ENCODE measurements at regions not wholly inside any gene's neighbourhood (a gene's known extent, or its start where the extent isn't known, plus 50 kb on each side); places are given as distances from the start of the nearest gene placed in this dataset.

GRCh38 chr12:34292736-34293625 lies 270.7 kb downstream of the ALG10 start:
- Histone ChIP-seq H3K27me3 (ENCODE audit: low read depth, low read length) (no peaks in the 10 kb centered on the region), H3K27ac (ENCODE audit: low read length) (no peak overlapping the region), H3K36me3 (ENCODE audit: control insufficient read depth in 1 of 2, insufficient read depth in 2 of 2, low read length in 2 of 2) (no peaks in the 10 kb centered on the region), H3K4me1 (ENCODE audit: control insufficient read depth in 1 of 2, insufficient read depth in 2 of 2, low read length in 2 of 2) (no peaks in the 10 kb centered on the region), H3K4me3 (ENCODE audit: low read depth in 1 of 2, low read length in 2 of 2) (no peak overlapping the region), H3K9me3 (ENCODE audit: control insufficient read depth in 1 of 2, low read length in 2 of 2) (peaks cover 0 to 10% of the 10 kb centered on the region in 2 donors)

- no peaks in the 10 kb centered on the region for H3K36me3 ChIP-seq (ENCODE audit: control insufficient read depth in 1 of 2, insufficient read depth in 2 of 2, low read length in 2 of 2)
- H3K27ac ChIP-seq (ENCODE audit: low read length) = no peak overlapping the region
- no peaks in the 10 kb centered on the region for H3K4me1 ChIP-seq (ENCODE audit: control insufficient read depth in 1 of 2, insufficient read depth in 2 of 2, low read length in 2 of 2)
- H3K9me3 ChIP-seq (ENCODE audit: control insufficient read depth in 1 of 2, low read length in 2 of 2) = peaks cover 0 to 18% of the 10 kb centered on the region in 2 donors
- no peak overlapping the region for H3K4me3 ChIP-seq (ENCODE audit: low read depth in 1 of 2, low read length in 2 of 2)
- H3K27me3 ChIP-seq (ENCODE audit: low read depth, low read length) = no peaks in the 10 kb centered on the region
Measured at GRCh38 chr12:34294137-34294536, 271.8 kb downstream of the ALG10 start.

GRCh38 chr12:34294671-34295365 lies 272.5 kb downstream of the ALG10 start:
- Histone ChIP-seq H3K27me3 (ENCODE audit: low read depth, low read length) (no peaks in the 10 kb centered on the region), H3K9me3 (ENCODE audit: control insufficient read depth in 1 of 2, low read length in 2 of 2) (peaks cover 0 to 22% of the 10 kb centered on the region in 2 donors)

GRCh38 chr12:34295366-34296142 lies 273.3 kb downstream of the ALG10 start:
- Histone ChIP-seq H3K27ac (ENCODE audit: low read length) (no peak overlapping the region), H3K36me3 (ENCODE audit: control insufficient read depth in 1 of 2, insufficient read depth in 2 of 2, low read length in 2 of 2) (no peaks in the 10 kb centered on the region), H3K4me1 (ENCODE audit: control insufficient read depth in 1 of 2, insufficient read depth in 2 of 2, low read length in 2 of 2) (no peaks in the 10 kb centered on the region), H3K9me3 (ENCODE audit: control insufficient read depth in 1 of 2, low read length in 2 of 2) (peaks cover 0 to 19% of the 10 kb centered on the region in 2 donors), H3K27me3 (ENCODE audit: low read depth, low read length) (no peaks in the 10 kb centered on the region), H3K4me3 (ENCODE audit: low read depth in 1 of 2, low read length in 2 of 2) (no peak overlapping the region)

More at GRCh38 chr12:34294671-34295365, 272.5 kb downstream of the ALG10 start:
- Histone ChIP-seq H3K36me3 (ENCODE audit: control insufficient read depth in 1 of 2, insufficient read depth in 2 of 2, low read length in 2 of 2) (no peaks in the 10 kb centered on the region), H3K27ac (ENCODE audit: low read length) (no peak overlapping the region), H3K4me3 (ENCODE audit: low read depth in 1 of 2, low read length in 2 of 2) (no peak overlapping the region), H3K4me1 (ENCODE audit: control insufficient read depth in 1 of 2, insufficient read depth in 2 of 2, low read length in 2 of 2) (no peaks in the 10 kb centered on the region)

GRCh38 chr12:34296143-34297041 lies 274.1 kb downstream of the ALG10 start:
- Histone ChIP-seq H3K36me3 (ENCODE audit: control insufficient read depth in 1 of 2, insufficient read depth in 2 of 2, low read length in 2 of 2) (no peaks in the 10 kb centered on the region), H3K4me3 (ENCODE audit: low read depth in 1 of 2, low read length in 2 of 2) (no peak overlapping the region), H3K9me3 (ENCODE audit: control insufficient read depth in 1 of 2, low read length in 2 of 2) (peaks cover 0 to 18% of the 10 kb centered on the region in 2 donors), H3K27ac (ENCODE audit: low read length) (no peak overlapping the region), H3K27me3 (ENCODE audit: low read depth, low read length) (no peaks in the 10 kb centered on the region), H3K4me1 (ENCODE audit: control insufficient read depth in 1 of 2, insufficient read depth in 2 of 2, low read length in 2 of 2) (no peaks in the 10 kb centered on the region)

GRCh38 chr12:34297126-34297789 lies 275.0 kb downstream of the ALG10 start:
- peaks cover 0 to 18% of the 10 kb centered on the region in 2 donors for H3K9me3 ChIP-seq (ENCODE audit: control insufficient read depth in 1 of 2, low read length in 2 of 2)
- H3K4me1 ChIP-seq (ENCODE audit: control insufficient read depth in 1 of 2, insufficient read depth in 2 of 2, low read length in 2 of 2) = no peaks in the 10 kb centered on the region
- H3K27me3 ChIP-seq (ENCODE audit: low read depth, low read length) = no peaks in the 10 kb centered on the region
- H3K36me3 ChIP-seq (ENCODE audit: control insufficient read depth in 1 of 2, insufficient read depth in 2 of 2, low read length in 2 of 2) = no peaks in the 10 kb centered on the region
- no peak overlapping the region for H3K4me3 ChIP-seq (ENCODE audit: low read depth in 1 of 2, low read length in 2 of 2)
- no peak overlapping the region for H3K27ac ChIP-seq (ENCODE audit: low read length)

GRCh38 chr12:34297790-34298164 lies 275.5 kb downstream of the ALG10 start:
- Histone ChIP-seq H3K27ac (ENCODE audit: low read length) (no peak overlapping the region), H3K27me3 (ENCODE audit: low read depth, low read length) (no peaks in the 10 kb centered on the region), H3K4me3 (ENCODE audit: low read depth in 1 of 2, low read length in 2 of 2) (no peak overlapping the region), H3K4me1 (ENCODE audit: control insufficient read depth in 1 of 2, insufficient read depth in 2 of 2, low read length in 2 of 2) (no peaks in the 10 kb centered on the region), H3K36me3 (ENCODE audit: control insufficient read depth in 1 of 2, insufficient read depth in 2 of 2, low read length in 2 of 2) (no peaks in the 10 kb centered on the region), H3K9me3 (ENCODE audit: control insufficient read depth in 1 of 2, low read length in 2 of 2) (peaks cover 0 to 22% of the 10 kb centered on the region in 2 donors)

GRCh38 chr12:34298176-34298970 lies 276.1 kb downstream of the ALG10 start:
- Histone ChIP-seq H3K27me3 (ENCODE audit: low read depth, low read length) (no peaks in the 10 kb centered on the region), H3K9me3 (ENCODE audit: control insufficient read depth in 1 of 2, low read length in 2 of 2) (peaks cover 0 to 21% of the 10 kb centered on the region in 2 donors), H3K4me3 (ENCODE audit: low read depth in 1 of 2, low read length in 2 of 2) (no peak overlapping the region), H3K4me1 (ENCODE audit: control insufficient read depth in 1 of 2, insufficient read depth in 2 of 2, low read length in 2 of 2) (no peaks in the 10 kb centered on the region), H3K27ac (ENCODE audit: low read length) (no peak overlapping the region), H3K36me3 (ENCODE audit: control insufficient read depth in 1 of 2, insufficient read depth in 2 of 2, low read length in 2 of 2) (no peaks in the 10 kb centered on the region)

- Histone ChIP-seq H3K36me3 (ENCODE audit: control insufficient read depth in 1 of 2, insufficient read depth in 2 of 2, low read length in 2 of 2) (no peaks in the 10 kb centered on the region), H3K27me3 (ENCODE audit: low read depth, low read length) (no peaks in the 10 kb centered on the region), H3K4me1 (ENCODE audit: control insufficient read depth in 1 of 2, insufficient read depth in 2 of 2, low read length in 2 of 2) (no peaks in the 10 kb centered on the region), H3K4me3 (ENCODE audit: low read depth in 1 of 2, low read length in 2 of 2) (no peak overlapping the region), H3K9me3 (ENCODE audit: control insufficient read depth in 1 of 2, low read length in 2 of 2) (peaks cover 0 to 25% of the 10 kb centered on the region in 2 donors), H3K27ac (ENCODE audit: low read length) (no peak overlapping the region)
Measured at GRCh38 chr12:34298971-34299801, 276.9 kb downstream of the ALG10 start.

All from muscle layer of duodenum (tissue), 2 donors.